Neural progenitor cell (in vitro differentiated cells): ENCODE measurements at regions not wholly inside any gene's neighbourhood (a gene's known extent, or its start where the extent isn't known, plus 50 kb on each side); places are given as distances from the start of the nearest gene placed in this dataset.

Experiments
- DNase-seq: peaks from one replicate; pipeline ENCODE4 v3.0.0-alpha.2; 2016; ENCODE audit warnings: low spot score
- H2AFZ ChIP-seq: fragments of 200-600 bp; sonication (generic); replicated peaks from 2 replicates; pipeline ENCODE4 v1.6.1; 2016; ENCODE audit warnings: antibody characterized with exemption
- H3F3A ChIP-seq: fragments of 200-600 bp; sonication (generic); 2 replicates; pipeline ENCODE4 v1.6.1; 2016; ENCODE audit warnings: antibody characterized with exemption, low read depth
- H3K27ac ChIP-seq: fragments of 200-600 bp; sonication (generic); 2 replicates; pipeline ENCODE4 v1.5.1; 2016; ENCODE audit warnings: mild to moderate bottlenecking
- H3K27me3 ChIP-seq: fragments of 200-600 bp; sonication (generic); 2 replicates; pipeline ENCODE4 v1.6.1; 2016; ENCODE audit warnings: mild to moderate bottlenecking, moderate library complexity
- H3K36me3 ChIP-seq: fragments of 200-600 bp; sonication (generic); 2 replicates; pipeline ENCODE4 v1.5.1; 2016
- H3K4me1 ChIP-seq: fragments of 200-600 bp; sonication (generic); 2 replicates; pipeline ENCODE4 v1.6.1; 2016; ENCODE audit warnings: mixed run types
- H3K4me2 ChIP-seq: fragments of 200-600 bp; sonication (generic); 2 replicates; pipeline ENCODE4 v1.6.1; 2016
- H3K4me3 ChIP-seq: fragments of 200-600 bp; sonication (generic); 2 replicates; pipeline ENCODE4 v1.5.1; 2016
- H3K79me2 ChIP-seq: fragments of 200-600 bp; sonication (generic); 2 replicates; pipeline ENCODE4 v1.6.1; 2016; ENCODE audit warnings: low read depth
- H3K9ac ChIP-seq: fragments of 200-600 bp; sonication (generic); 2 replicates; pipeline ENCODE4 v1.6.1; 2016
- H3K9me3 ChIP-seq: fragments of 200-600 bp; sonication (generic); 2 replicates; pipeline ENCODE4 v1.5.1; 2016; ENCODE audit warnings: low read depth
- H4K20me1 ChIP-seq: fragments of 200-600 bp; sonication (generic); 2 replicates; pipeline ENCODE4 v1.6.1; 2016; ENCODE audit warnings: low read depth
- H3K27ac Mint-ChIP-seq: 3 replicates; pipeline ENCODE4 v1.8.0; 2021; ENCODE audit warnings: mixed read lengths
- H3K27me3 Mint-ChIP-seq: 2 replicates; pipeline ENCODE4 v1.8.0; 2022; ENCODE audit warnings: low read depth, mild to moderate bottlenecking, inconsistent platforms, moderate library complexity, mixed read lengths; ENCODE audit not compliant: insufficient read depth
- H3K36me3 Mint-ChIP-seq: 3 replicates; pipeline ENCODE4 v1.8.0; 2021; ENCODE audit warnings: mixed read lengths
- H3K4me1 Mint-ChIP-seq: 3 replicates; pipeline ENCODE4 v1.8.0; 2021; ENCODE audit warnings: mixed read lengths
- H3K4me3 Mint-ChIP-seq: 3 replicates; pipeline ENCODE4 v1.8.0; 2021; ENCODE audit warnings: mild to moderate bottlenecking, moderate library complexity, mixed read lengths
- H3K9me3 Mint-ChIP-seq: 3 replicates; pipeline ENCODE4 v1.8.0; 2020; ENCODE audit warnings: mixed read lengths
- CTCF ChIP-seq: fragments of 200-600 bp; sonication (generic); IDR thresholded peaks from 2 replicates; pipeline ENCODE4 v1.5.1; 2017; ENCODE audit warnings: antibody characterized with exemption, mild to moderate bottlenecking
- EZH2 ChIP-seq: fragments of 200-600 bp; sonication (generic); IDR thresholded peaks from 2 replicates; pipeline ENCODE4 v1.6.1; 2017; ENCODE audit warnings: antibody characterized with exemption, mild to moderate bottlenecking, moderate library complexity
- EZH2phosphoT487 ChIP-seq: fragments of 200-600 bp; sonication (generic); IDR thresholded peaks from 2 replicates; pipeline ENCODE4 v1.6.1; 2017; ENCODE audit warnings: antibody characterized with exemption

- Mint-ChIP-seq H3K27ac (no peak overlapping the region), H3K9me3 (no peaks in the 10 kb centered on the region), H3K36me3 (no peaks in the 10 kb centered on the region), H3K4me1 (no peaks in the 10 kb centered on the region), H3K27me3 (no peaks in the 10 kb centered on the region), H3K4me3 (no peak overlapping the region)
- H3F3A ChIP-seq: no peaks in the 10 kb centered on the region
- no peaks in the 10 kb centered on the region for H3K9me3 ChIP-seq
- no peaks in the 10 kb centered on the region for H3K27me3 ChIP-seq
- H3K36me3 ChIP-seq: no peaks in the 10 kb centered on the region
- H4K20me1 ChIP-seq: no peaks in the 10 kb centered on the region
- H3K4me1 ChIP-seq: no peaks in the 10 kb centered on the region
- H2AFZ ChIP-seq: no peak overlapping the region
- no peaks in the 10 kb centered on the region for H3K79me2 ChIP-seq
- TF ChIP-seq EZH2: no peak
- H3K27ac ChIP-seq: no peak overlapping the region
- no peak overlapping the region for H3K4me3 ChIP-seq
- no peak overlapping the region for H3K4me2 ChIP-seq
- H3K9ac ChIP-seq: no peak overlapping the region
- no peak for DNase-seq
Observed at GRCh38 chr13:64869539-64869938, 2360.6 kb downstream of the PCDH9 start.

- Histone ChIP-seq H3K27me3 (no peaks in the 10 kb centered on the region), H3K4me2 (no peak overlapping the region), H3K79me2 (no peaks in the 10 kb centered on the region), H3K4me1 (no peaks in the 10 kb centered on the region), H2AFZ (peak overlapping the region; percentile 36), H3F3A (no peaks in the 10 kb centered on the region), H3K27ac (no peak overlapping the region), H3K9ac (no peak overlapping the region), H3K4me3 (no peak overlapping the region), H3K9me3 (no peaks in the 10 kb centered on the region), H3K36me3 (no peaks in the 10 kb centered on the region), H4K20me1 (no peaks in the 10 kb centered on the region)
- Mint-ChIP-seq H3K27ac (no peak overlapping the region), H3K36me3 (no peaks in the 10 kb centered on the region), H3K4me3 (no peak overlapping the region), H3K27me3 (no peaks in the 10 kb centered on the region), H3K4me1 (no peaks in the 10 kb centered on the region), H3K9me3 (peaks cover 2% of the 10 kb centered on the region)
- no peak for DNase-seq
- TF ChIP-seq CTCF (no peak), EZH2 (no peak), EZH2phosphoT487 (no peak)
Observed at GRCh38 chr13:64867856-64868255, 2362.3 kb downstream of the PCDH9 start.

- no peaks in the 10 kb centered on the region for H3F3A ChIP-seq
- no peaks in the 10 kb centered on the region for H3K27me3 Mint-ChIP-seq
- no peak for DNase-seq
- no peak overlapping the region for H3K4me3 ChIP-seq
- no peak overlapping the region for H3K4me3 Mint-ChIP-seq
- H2AFZ ChIP-seq: no peak overlapping the region
- H4K20me1 ChIP-seq: no peaks in the 10 kb centered on the region
- no peak overlapping the region for H3K27ac Mint-ChIP-seq
- H3K4me2 ChIP-seq: no peak overlapping the region
- H3K9me3 ChIP-seq: no peaks in the 10 kb centered on the region
- H3K9ac ChIP-seq: no peak overlapping the region
- no peaks in the 10 kb centered on the region for H3K4me1 Mint-ChIP-seq
- H3K27me3 ChIP-seq: no peaks in the 10 kb centered on the region
- no peaks in the 10 kb centered on the region for H3K79me2 ChIP-seq
- H3K27ac ChIP-seq: no peak overlapping the region
- H3K36me3 ChIP-seq: no peaks in the 10 kb centered on the region
- peaks cover 4% of the 10 kb centered on the region for H3K9me3 Mint-ChIP-seq
- TF ChIP-seq EZH2phosphoT487 (no peak), EZH2 (no peak), CTCF (no peak)
- H3K4me1 ChIP-seq: no peaks in the 10 kb centered on the region
- no peaks in the 10 kb centered on the region for H3K36me3 Mint-ChIP-seq
Observed at GRCh38 chr13:64866331-64866730, 2363.8 kb downstream of the PCDH9 start.

GRCh38 chr13:64855506-64855905 lies 2374.6 kb downstream of the PCDH9 start:
- no peak overlapping the region for H3K4me2 ChIP-seq
- no peaks in the 10 kb centered on the region for H3K36me3 ChIP-seq
- TF ChIP-seq EZH2: no peak
- TF ChIP-seq EZH2phosphoT487: no peak
- no peak for TF ChIP-seq CTCF
- no peak overlapping the region for H3K4me3 ChIP-seq
- H3K79me2 ChIP-seq: no peaks in the 10 kb centered on the region
- H2AFZ ChIP-seq: no peak overlapping the region
- H3K9me3 ChIP-seq: no peaks in the 10 kb centered on the region
- no peak overlapping the region for H3K9ac ChIP-seq
- H3K27me3 ChIP-seq: no peaks in the 10 kb centered on the region
- no peak overlapping the region for H3K27ac ChIP-seq
- H4K20me1 ChIP-seq: no peaks in the 10 kb centered on the region
- DNase-seq: no peak
- no peaks in the 10 kb centered on the region for H3K4me1 ChIP-seq
- Mint-ChIP-seq H3K36me3 (no peaks in the 10 kb centered on the region), H3K4me1 (peaks cover 3% of the 10 kb centered on the region), H3K27me3 (no peaks in the 10 kb centered on the region), H3K4me3 (no peak overlapping the region), H3K27ac (no peak overlapping the region), H3K9me3 (no peaks in the 10 kb centered on the region)
- no peaks in the 10 kb centered on the region for H3F3A ChIP-seq
